IMR-90 (cell line): ENCODE measurements at regions not wholly inside any gene's neighbourhood (a gene's known extent, or its start where the extent isn't known, plus 50 kb on each side); places are given as distances from the start of the nearest gene placed in this dataset.

Experiments
- ATAC-seq: fragments of 200-7000 bp; cut with Tn5 transposase; 2 replicates; pipeline ENCODE4 v1.9.1; 2020; ENCODE audit warnings: low read depth, mild to moderate bottlenecking, moderate library complexity
- BruUV-seq: library from RNA; stranded (reverse); fragments of 400-500 nt; replicated peaks from 2 replicates; lab custom pipeline; 2021; lab: Mats Ljungman, UMichigan
- CTCF ChIA-PET: fragments of 300-600 bp; formaldehyde crosslinking; extraction: SDS; loops from one replicate; lab custom pipeline; 2021; ENCODE audit warnings: antibody characterized with exemption; lab: Yijun Ruan, JAX
- POLR2A ChIA-PET: fragments of 300-600 bp; sonication (Branson Sonifier 250); formaldehyde crosslinking; loops from one replicate; lab custom pipeline; 2022; ENCODE audit warnings: antibody characterized with exemption; ENCODE audit not compliant: unreplicated experiment; lab: Charles Lee
- DNase-seq: peaks from one replicate; pipeline ENCODE4 v3.0.0; 2013
- H2AFZ ChIP-seq: replicated peaks from 2 replicates; pipeline ENCODE3; 2013; ENCODE audit warnings: low read length, mild to moderate bottlenecking; ENCODE audit not compliant: poor library complexity
- H2AK5ac ChIP-seq: 2 replicates; pipeline ENCODE4 v1.6.1; 2013; ENCODE audit warnings: low read depth, low read length, inconsistent platforms
- H2AK9ac ChIP-seq: replicated peaks from 2 replicates; pipeline ENCODE3; 2013; ENCODE audit warnings: mild to moderate bottlenecking, low read depth, low read length, moderate library complexity; ENCODE audit not compliant: poor library complexity
- H2BK120ac ChIP-seq: 2 replicates; pipeline ENCODE4 v1.6.1; 2013; ENCODE audit warnings: low read depth, low read length, inconsistent platforms
- H2BK15ac ChIP-seq: 3 replicates; pipeline ENCODE4 v1.6.1; 2013; ENCODE audit warnings: low read depth, low read length, inconsistent platforms
- H2BK20ac ChIP-seq: 2 replicates; pipeline ENCODE4 v1.6.1; 2013; ENCODE audit warnings: low read depth, mild to moderate bottlenecking, inconsistent platforms, low read length, moderate library complexity
- H2BK5ac ChIP-seq: 2 replicates; pipeline ENCODE4 v1.6.1; 2013; ENCODE audit warnings: mild to moderate bottlenecking, low read depth, low read length, inconsistent platforms; ENCODE audit not compliant: poor library complexity, severe bottlenecking
- H3K14ac ChIP-seq: replicated peaks from 2 replicates; pipeline ENCODE4 v1.6.1; 2013; ENCODE audit warnings: low read depth, low read length, inconsistent platforms
- H3K18ac ChIP-seq: 2 replicates; pipeline ENCODE4 v1.6.1; 2013; ENCODE audit warnings: low read depth, low read length, control low read depth
- H3K23ac ChIP-seq: 2 replicates; pipeline ENCODE4 v1.6.1; 2013; ENCODE audit warnings: low read depth, low read length, inconsistent platforms
- H3K27ac ChIP-seq: 2 replicates; pipeline ENCODE4 v1.5.1; 2013; ENCODE audit warnings: mild to moderate bottlenecking, control low read depth, low read length; ENCODE audit not compliant: insufficient read depth
- H3K27me3 ChIP-seq: 2 replicates; pipeline ENCODE4 v1.6.1; 2013; ENCODE audit warnings: low read length; ENCODE audit not compliant: control insufficient read depth, insufficient read depth
- H3K36me3 ChIP-seq: 2 replicates; pipeline ENCODE4 v1.6.1; 2013; ENCODE audit warnings: low read length, mixed read lengths; ENCODE audit not compliant: control insufficient read depth, insufficient read depth
- H3K4ac ChIP-seq: 2 replicates; pipeline ENCODE4 v1.6.1; 2013; ENCODE audit warnings: low read depth, low read length, inconsistent platforms
- H3K4me1 ChIP-seq: 2 replicates; pipeline ENCODE4 v1.6.1; 2013; ENCODE audit warnings: low read length, mixed read lengths; ENCODE audit not compliant: control insufficient read depth, insufficient read depth
- H3K4me2 ChIP-seq: 2 replicates; pipeline ENCODE4 v1.6.1; 2013; ENCODE audit warnings: low read depth, mild to moderate bottlenecking, control low read depth, low read length, moderate library complexity
- H3K4me3 ChIP-seq: 2 replicates; pipeline ENCODE4 v1.5.1; 2013; ENCODE audit warnings: low read depth, mild to moderate bottlenecking, control low read depth, low read length, moderate library complexity; ENCODE audit not compliant: insufficient read depth
- H3K56ac ChIP-seq: 2 replicates; pipeline ENCODE4 v1.6.1; 2013; ENCODE audit warnings: low read length, inconsistent platforms; ENCODE audit not compliant: insufficient read depth; ENCODE audit errors: extremely low read depth
- H3K79me1 ChIP-seq, 2 experiments: 2 replicates each; pipeline ENCODE4 v1.6.1; 2013; ENCODE audit warnings: low read length in 2 of 2, inconsistent platforms in 1 of 2, low read depth in 1 of 2
- H3K9ac ChIP-seq: 2 replicates; pipeline ENCODE4 v1.6.1; 2013; ENCODE audit warnings: low read depth, low read length, control low read depth
- H3K9me1 ChIP-seq: 2 replicates; pipeline ENCODE4 v1.6.1; 2013; ENCODE audit warnings: low read length, inconsistent platforms; ENCODE audit not compliant: insufficient read depth
- H3K9me3 ChIP-seq: 2 replicates; pipeline ENCODE4 v1.6.1; 2013; ENCODE audit warnings: low read length; ENCODE audit not compliant: control insufficient read depth, insufficient read depth
- H4K20me1 ChIP-seq: 2 replicates; pipeline ENCODE4 v1.6.1; 2013; ENCODE audit warnings: low read length, inconsistent platforms; ENCODE audit not compliant: insufficient read depth
- H4K5ac ChIP-seq: 2 replicates; pipeline ENCODE4 v1.6.1; 2013; ENCODE audit warnings: mild to moderate bottlenecking, low read depth, low read length, control low read depth
- H4K8ac ChIP-seq, 2 experiments: 2 replicates each; pipeline ENCODE4 v1.6.1; 2013; ENCODE audit warnings: low read depth in 2 of 2, low read length in 2 of 2, control low read depth in 1 of 2, inconsistent platforms in 1 of 2
- H4K91ac ChIP-seq: 2 replicates; pipeline ENCODE4 v1.6.1; 2013; ENCODE audit warnings: low read depth, low read length, inconsistent platforms; ENCODE audit not compliant: insufficient read depth
- CHD1 ChIP-seq: IDR thresholded peaks from 2 replicates; pipeline ENCODE4 v1.6.1; 2012; ENCODE audit warnings: low read depth, low read length, improper control_type of control experiment
- CTCF ChIP-seq: conservative IDR thresholded peaks from 2 replicates; pipeline ENCODE4 v1.5.1; 2012; ENCODE audit warnings: mild to moderate bottlenecking, low read depth, low read length, improper control_type of control experiment
- MAFK ChIP-seq: IDR thresholded peaks from 2 replicates; pipeline ENCODE4 v1.6.1; 2012; ENCODE audit warnings: low read depth, low read length, improper control_type of control experiment
- WGBS, 2 experiments: methylation state at CpG; one replicate each; pipeline versions ENCODE4 v1.1.5 to v1.1.7; 2013; ENCODE audit warnings: missing lambda C conversion rate in 2 of 2; ENCODE audit not compliant: insufficient read length in 1 of 2; ENCODE audit errors: extremely low coverage in 2 of 2; 5-methylcytosine and 5-hydroxymethylcytosine counted together
- dilution Hi-C: fragments of 300-500 bp; cut with HindIII; formaldehyde crosslinking; loops from one replicate; pipeline ENCODE4 v1.14.3; 2018; ENCODE audit warnings: low sequenced_read_pairs; ENCODE audit not compliant: unreplicated experiment
- in situ Hi-C: fragments of 300-500 bp; cut with MboI; formaldehyde crosslinking; loops from 3 replicates; pipeline ENCODE4 v1.14.3; 2019; ENCODE audit warnings: low sequenced_read_pairs, inconsistent platforms, mixed read lengths
- intact Hi-C: fragments of 100-400 bp; cut with micrococcal nuclease; formaldehyde crosslinking; loops from 2 replicates; pipeline ENCODE4 v1.10.0; 2022

- ChIA-PET POLR2A (no interaction called here), CTCF (no interaction called here)
- Histone ChIP-seq H3K4me1 (no peaks in the 10 kb centered on the region), H3K27me3 (no peaks in the 10 kb centered on the region), H3K4ac (no peak overlapping the region), H3K9me3 (no peaks in the 10 kb centered on the region), H4K8ac (no peak overlapping the region), H2AFZ (no peak overlapping the region), H3K56ac (no peak overlapping the region), H3K27ac (no peak overlapping the region), H3K4me3 (no peak overlapping the region), H3K9me1 (no peaks in the 10 kb centered on the region), H3K79me1 (no peaks in the 10 kb centered on the region), H3K23ac (no peak overlapping the region), H4K5ac (no peak overlapping the region), H3K4me2 (no peak overlapping the region), H3K14ac (no peak overlapping the region), H2AK9ac (no peak overlapping the region), H3K18ac (no peak overlapping the region), H4K20me1 (no peaks in the 10 kb centered on the region), H3K9ac (no peak overlapping the region), H2AK5ac (no peak overlapping the region), H3K36me3 (no peaks in the 10 kb centered on the region), H2BK120ac (no peak overlapping the region), H2BK15ac (no peak overlapping the region), H2BK5ac (no peak overlapping the region), H2BK20ac (no peak overlapping the region), H4K91ac (no peak overlapping the region)
- dilution Hi-C loops (no loop called here), in situ Hi-C loops (no loop called here), intact Hi-C loops (no loop called here)
- no TSS peak for BruUV-seq
- TF ChIP-seq CHD1, result no peak
- TF ChIP-seq MAFK, result no peak
- TF ChIP-seq CTCF, result no peak
- ATAC-seq (no peak), DNase-seq (no peak)
- WGBS, 2 experiments, result 40% methylated on average over 1 of the region's 6 CpGs; no CpG with 5 or more reads in 1 of the 2 experiments
These were observed 329.0 kb downstream of the STIM2 start for GRCh38 chr4:27189683-27190082.
